HUES64 (cell line): ENCODE measurements at regions not wholly inside any gene's neighbourhood (a gene's known extent, or its start where the extent isn't known, plus 50 kb on each side); places are given as distances from the start of the nearest gene placed in this dataset.
"Not testable (repeated sequence)": the region's sequence is repeated elsewhere in the genome, so short reads cannot be mapped to it uniquely, and the experiment has no call there.

Experiments
- H3K27ac ChIP-seq: 2 replicates; pipeline ENCODE4 v1.7.0; 2013; ENCODE audit warnings: low read depth, low read length, inconsistent platforms
- H3K27me3 ChIP-seq: 2 replicates; pipeline ENCODE4 v1.6.1; 2013; ENCODE audit warnings: mild to moderate bottlenecking, low read length; ENCODE audit not compliant: insufficient read depth
- H3K36me3 ChIP-seq: 2 replicates; pipeline ENCODE4 v1.6.1; 2013; ENCODE audit warnings: mild to moderate bottlenecking, low read length; ENCODE audit not compliant: insufficient read depth
- H3K4me1 ChIP-seq: 2 replicates; pipeline ENCODE4 v1.6.1; 2013; ENCODE audit warnings: mild to moderate bottlenecking, low read length, moderate library complexity; ENCODE audit not compliant: insufficient read depth
- H3K4me3 ChIP-seq: 2 replicates; pipeline ENCODE4 v1.5.1; 2013; ENCODE audit warnings: mild to moderate bottlenecking, low read length, moderate library complexity
- H3K9ac ChIP-seq: 2 replicates; pipeline ENCODE4 v1.6.1; 2013; ENCODE audit warnings: mild to moderate bottlenecking, low read depth, low read length
- H3K9me3 ChIP-seq: 2 replicates; pipeline ENCODE4 v1.6.1; 2013; ENCODE audit warnings: low read depth, low read length; ENCODE audit not compliant: insufficient read depth
- WGBS: fragments of 150-250, 120-280 bp; methylation state at CpG from one replicate; pipeline ENCODE4 v1.1.7; 2013; ENCODE audit warnings: missing lambda C conversion rate; 5-methylcytosine and 5-hydroxymethylcytosine counted together

DNA sequence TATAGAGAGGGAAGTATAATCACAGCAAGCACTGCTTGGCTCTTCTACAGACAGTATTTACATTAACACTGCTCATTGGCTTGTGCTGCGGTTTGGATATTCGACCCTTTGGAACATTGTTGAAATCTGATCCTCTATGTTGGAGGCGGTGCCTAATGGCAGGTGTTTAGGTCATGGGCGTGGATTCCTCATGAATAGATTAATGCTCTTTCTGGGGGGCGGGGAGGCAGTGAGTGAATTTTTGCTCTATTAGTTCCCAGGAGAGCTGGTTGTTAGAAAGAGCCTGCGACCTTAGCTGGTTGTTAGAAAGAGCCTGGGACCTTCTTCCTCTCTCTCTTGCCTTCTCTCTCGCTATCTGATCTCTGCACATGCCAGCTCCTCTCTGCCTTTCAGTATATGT is 77.3 kb upstream of the SVIL start:
- no peaks in the 10 kb centered on the region for H3K9me3 ChIP-seq
- peaks cover 12% of the 10 kb centered on the region for H3K4me1 ChIP-seq
- no peak overlapping the region for H3K27ac ChIP-seq
- WGBS, result 66% methylated on average over 7 of the region's 7 CpGs
- H3K36me3 ChIP-seq, result no peaks in the 10 kb centered on the region
- H3K9ac ChIP-seq, result no peak overlapping the region
- no peak overlapping the region for H3K4me3 ChIP-seq
- H3K27me3 ChIP-seq, result no peaks in the 10 kb centered on the region

DNA sequence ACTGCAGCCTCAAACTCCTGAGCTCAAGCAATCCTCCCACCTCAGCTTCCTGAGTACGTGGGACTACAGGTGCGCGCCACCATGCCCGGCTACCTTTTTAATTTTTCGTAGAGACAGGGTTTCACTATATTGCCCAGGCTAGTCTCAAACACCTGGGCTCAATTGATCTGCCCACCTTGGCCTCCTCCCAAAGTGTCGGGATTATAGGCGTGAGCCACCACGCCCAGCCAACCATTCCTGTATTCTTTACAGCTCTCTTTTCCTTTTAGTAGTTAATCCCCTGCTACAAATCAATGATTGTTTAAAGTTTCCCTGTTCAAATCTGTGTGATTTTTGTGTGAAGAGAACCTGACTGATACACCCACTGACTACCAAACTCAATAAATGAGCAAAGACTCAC is 75.4 kb upstream of the SVIL start:
- H3K4me3 ChIP-seq, result no peak overlapping the region
- H3K27me3 ChIP-seq, result no peaks in the 10 kb centered on the region
- H3K36me3 ChIP-seq, result no peaks in the 10 kb centered on the region; the same call in 1 of the 2 replicates
- no peak overlapping the region for H3K27ac ChIP-seq
- WGBS, result 71% methylated on average over 8 of the region's 8 CpGs
- H3K9ac ChIP-seq, result no peak overlapping the region
- H3K4me1 ChIP-seq, result peaks cover 12% of the 10 kb centered on the region
- no peaks in the 10 kb centered on the region for H3K9me3 ChIP-seq

DNA sequence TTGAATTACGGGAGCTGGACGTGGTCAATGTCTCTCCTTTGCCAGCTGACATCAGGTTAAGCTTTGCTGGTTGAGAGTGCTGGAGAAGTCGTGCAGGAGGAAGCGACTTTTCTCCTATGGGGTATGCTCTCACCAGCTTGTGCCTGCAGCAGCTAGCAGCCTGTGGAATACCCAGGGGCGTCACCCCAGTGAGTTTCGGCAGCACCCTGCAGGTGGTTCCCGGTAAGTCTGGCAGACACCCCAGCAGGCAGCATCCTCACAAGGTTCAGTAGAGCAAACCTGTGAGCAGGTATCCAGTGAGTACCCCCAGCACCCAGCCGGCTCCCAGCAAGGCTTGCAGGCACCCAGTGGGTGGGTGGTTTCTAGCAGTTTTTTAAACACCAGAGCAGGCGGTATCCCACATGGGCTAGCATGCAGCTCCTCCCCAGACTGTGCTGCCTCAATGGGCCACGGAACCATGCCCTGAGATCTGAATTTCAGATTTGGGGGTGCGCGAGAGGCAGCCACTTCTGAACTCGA is 74.8 kb upstream of the SVIL start:
- H3K9ac ChIP-seq, result no peak overlapping the region
- no peaks in the 10 kb centered on the region for H3K27me3 ChIP-seq
- no peaks in the 10 kb centered on the region for H3K9me3 ChIP-seq
- H3K4me3 ChIP-seq, result no peak overlapping the region
- H3K27ac ChIP-seq, result no peak overlapping the region
- 86% methylated on average over 13 of the region's 13 CpGs for WGBS
- H3K4me1 ChIP-seq, result peaks cover 12% of the 10 kb centered on the region
- no peaks in the 10 kb centered on the region; the same call in 1 of the 2 replicates for H3K36me3 ChIP-seq

DNA sequence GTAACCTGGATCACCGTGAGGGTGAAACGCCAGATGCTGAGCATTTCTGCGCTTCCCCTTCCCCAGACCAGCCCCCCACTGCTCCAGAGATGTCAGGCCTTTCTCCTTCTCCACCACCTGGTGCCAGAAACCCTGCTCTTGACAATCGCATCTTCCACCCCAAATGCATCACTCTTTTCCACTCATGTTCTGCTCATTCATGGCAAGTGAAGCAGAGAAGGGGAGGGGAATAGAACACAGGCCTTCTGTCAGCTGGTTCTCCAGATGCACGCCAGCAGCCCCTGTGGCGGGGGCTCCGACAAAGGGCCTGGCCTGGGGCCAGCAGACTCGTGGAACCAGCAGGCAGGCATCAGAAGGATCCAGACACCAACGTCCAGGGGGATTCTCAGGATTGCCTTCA is 68.5 kb upstream of the SVIL start:
- H3K4me1 ChIP-seq, result peaks cover 8% of the 10 kb centered on the region; the same call in 1 of the 2 replicates
- WGBS, result 87% methylated on average over 9 of the region's 9 CpGs
- H3K36me3 ChIP-seq, result no peaks in the 10 kb centered on the region; the same call in 1 of the 2 replicates
- no peaks in the 10 kb centered on the region for H3K9me3 ChIP-seq
- H3K27me3 ChIP-seq, result no peaks in the 10 kb centered on the region
- H3K27ac ChIP-seq, result no peak overlapping the region
- no peak overlapping the region for H3K9ac ChIP-seq
- no peak overlapping the region for H3K4me3 ChIP-seq

DNA sequence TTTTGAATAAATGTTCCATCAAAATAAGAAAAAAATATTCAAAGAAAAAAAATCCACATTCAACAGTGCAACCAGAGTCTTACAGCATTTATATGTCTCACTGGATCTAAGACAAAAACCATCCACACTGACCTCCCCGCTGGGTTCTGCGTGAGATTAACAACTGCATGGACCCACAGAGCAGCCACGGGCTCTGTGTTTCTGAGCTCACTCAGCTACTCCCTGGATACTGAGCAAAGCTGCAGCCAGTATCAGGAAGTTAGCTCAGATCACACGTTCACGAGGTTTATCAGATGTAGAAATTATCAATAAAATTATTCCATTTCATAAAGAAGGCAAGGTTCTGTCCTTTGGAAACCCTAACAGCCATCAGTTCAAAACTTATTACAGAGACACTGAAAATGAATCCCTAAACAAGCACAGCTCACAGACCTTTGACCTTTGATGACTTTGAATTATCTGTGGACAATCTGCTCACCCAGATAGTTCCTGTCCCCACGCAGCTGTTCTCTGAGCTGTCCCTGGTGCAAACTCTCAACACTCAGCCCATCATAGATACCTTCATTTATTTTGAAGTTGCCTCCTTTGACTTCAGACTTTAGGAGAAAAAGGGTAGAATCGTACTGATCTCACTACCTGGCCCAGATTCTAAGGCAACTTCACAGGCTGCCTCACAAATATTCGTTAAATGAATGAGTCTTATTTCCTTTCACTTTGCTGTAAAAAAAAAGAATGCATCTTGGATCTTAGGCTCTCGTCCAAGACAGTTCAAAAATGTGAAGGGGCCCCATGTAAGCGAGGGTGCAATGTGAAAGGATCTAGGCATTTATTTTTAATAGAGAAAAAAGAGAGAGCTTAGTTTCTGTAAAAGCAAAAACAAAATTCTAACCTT is 67.7 kb upstream of the SVIL start:
- no peaks in the 10 kb centered on the region for H3K27me3 ChIP-seq
- H3K27ac ChIP-seq, result no peak overlapping the region
- 90% methylated on average over 10 of the region's 10 CpGs for WGBS
- H3K4me1 ChIP-seq, result peaks cover 8% of the 10 kb centered on the region; the same call in 1 of the 2 replicates
- H3K4me3 ChIP-seq, result no peak overlapping the region
- H3K9me3 ChIP-seq, result no peaks in the 10 kb centered on the region
- no peak overlapping the region for H3K9ac ChIP-seq
- H3K36me3 ChIP-seq, result no peaks in the 10 kb centered on the region; the same call in 1 of the 2 replicates

DNA sequence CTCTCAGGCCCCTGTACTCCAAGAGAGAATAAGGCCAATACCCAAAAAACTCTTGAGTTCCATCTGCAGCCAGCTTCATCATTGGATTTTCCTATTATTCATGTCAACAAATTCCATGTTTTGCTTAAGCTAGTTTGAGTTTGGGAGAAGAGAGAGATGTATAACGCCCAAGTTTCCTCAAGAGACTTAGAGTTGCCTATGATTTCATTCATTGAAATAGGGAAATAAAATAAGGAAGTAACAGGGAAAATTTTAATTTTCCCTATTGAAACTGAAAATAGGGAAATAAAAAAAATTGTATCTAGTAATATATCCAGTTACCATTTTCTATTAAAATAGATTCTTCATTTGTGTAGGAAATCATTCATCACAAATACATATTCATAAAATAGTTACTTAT is 66.5 kb upstream of the SVIL start:
- H3K9me3 ChIP-seq, result no peaks in the 10 kb centered on the region
- H3K27ac ChIP-seq, result no peak overlapping the region
- H3K4me1 ChIP-seq, result peaks cover 8% of the 10 kb centered on the region; the same call in 1 of the 2 replicates
- H3K36me3 ChIP-seq, result no peaks in the 10 kb centered on the region
- no peak overlapping the region for H3K9ac ChIP-seq
- no peaks in the 10 kb centered on the region for H3K27me3 ChIP-seq
- 100% methylated on average over 1 of the region's 1 CpG for WGBS
- H3K4me3 ChIP-seq, result no peak overlapping the region

DNA sequence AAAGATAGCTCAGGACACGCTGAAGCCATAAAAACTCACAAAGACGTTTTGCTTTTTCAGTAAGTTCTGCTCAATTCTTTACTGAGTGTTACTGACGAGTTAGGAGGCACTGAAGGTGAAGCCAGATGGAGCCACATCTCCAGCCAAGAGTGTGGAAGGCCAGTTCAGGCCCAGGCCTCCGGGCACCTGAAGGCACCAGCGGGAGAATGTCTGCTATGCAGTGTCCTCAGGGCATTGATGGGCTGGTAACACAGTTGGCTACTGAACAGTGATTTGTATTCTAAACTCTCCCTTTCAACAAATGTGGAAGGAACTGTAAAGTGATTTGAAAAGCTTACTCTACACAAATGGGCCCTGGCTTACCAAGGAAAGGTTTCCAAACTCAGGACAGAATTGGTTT is 64.8 kb upstream of the SVIL start:
- Histone ChIP-seq H3K4me3 (no peak overlapping the region), H3K9me3 (no peaks in the 10 kb centered on the region), H3K4me1 (peaks cover 8% of the 10 kb centered on the region; the same call in 1 of the 2 replicates), H3K27me3 (no peaks in the 10 kb centered on the region), H3K9ac (no peak overlapping the region), H3K36me3 (no peaks in the 10 kb centered on the region), H3K27ac (no peak overlapping the region; the same call in none of the 2 replicates)
- 75% methylated on average over 5 of the region's 5 CpGs for WGBS

DNA sequence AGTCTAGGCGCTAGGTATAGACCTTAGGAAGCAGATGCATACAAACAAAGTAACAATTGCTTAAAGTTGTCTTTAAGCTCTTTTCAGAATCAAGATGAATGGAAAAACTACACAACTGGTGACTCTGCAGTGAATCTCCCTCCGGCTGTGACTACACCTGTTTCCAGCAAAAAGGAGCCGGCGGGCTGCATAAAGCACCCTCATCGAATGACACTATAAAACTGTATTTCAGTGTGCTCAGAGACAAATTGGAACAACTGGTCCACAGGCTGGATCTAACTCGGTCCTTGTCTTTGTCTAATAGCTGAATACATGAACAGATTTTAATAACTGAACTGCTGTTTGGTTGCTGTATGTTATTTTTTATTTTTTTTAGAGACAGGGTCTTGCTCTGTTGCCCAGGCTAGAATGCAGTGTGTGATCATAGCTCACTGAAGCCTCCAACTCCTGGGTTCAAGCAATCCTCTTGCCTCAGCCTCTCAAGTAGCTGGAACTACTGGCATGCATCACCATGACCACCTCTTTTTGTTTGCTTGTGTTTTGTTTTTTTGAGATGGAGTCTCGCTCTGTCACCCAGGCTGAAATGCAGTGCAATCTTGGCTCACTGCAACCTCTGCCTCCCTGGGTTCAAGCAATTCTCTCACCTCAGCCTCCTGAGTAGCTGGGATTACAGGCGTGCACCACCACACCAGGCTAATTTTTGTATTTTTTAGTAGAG is 64.2 kb upstream of the SVIL start:
- no peaks in the 10 kb centered on the region for H3K9me3 ChIP-seq
- WGBS, result 96% methylated on average over 8 of the region's 8 CpGs
- no peaks in the 10 kb centered on the region for H3K36me3 ChIP-seq
- no peak overlapping the region for H3K27ac ChIP-seq
- peaks cover 8% of the 10 kb centered on the region; the same call in 1 of the 2 replicates for H3K4me1 ChIP-seq
- H3K27me3 ChIP-seq, result no peaks in the 10 kb centered on the region
- H3K9ac ChIP-seq, result no peak overlapping the region
- no peak overlapping the region for H3K4me3 ChIP-seq

DNA sequence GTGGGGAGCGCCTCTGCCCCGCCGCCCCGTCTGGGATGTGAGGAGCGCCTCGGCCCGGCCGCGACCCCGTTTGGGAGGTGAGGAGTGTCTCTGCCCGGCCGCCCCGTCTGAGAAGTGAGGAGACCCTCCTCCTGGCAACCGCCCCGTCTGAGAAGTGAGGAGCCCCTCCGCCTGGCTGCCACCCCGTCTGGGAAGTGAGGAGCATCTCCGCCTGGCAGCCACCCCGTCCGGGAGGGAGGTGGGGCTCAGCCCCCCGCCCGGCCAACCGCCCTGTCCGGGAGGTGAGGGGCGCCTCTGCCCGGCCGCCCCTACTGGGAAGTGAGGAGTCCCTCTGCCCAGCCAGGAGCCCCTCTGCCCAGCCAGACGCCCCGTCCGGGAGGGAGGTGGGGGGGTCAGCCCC is 61.8 kb upstream of the SVIL start:
- 94% methylated on average over 17 of the region's 30 CpGs for WGBS
- H3K36me3 ChIP-seq, H3K9ac ChIP-seq, H3K27ac ChIP-seq, H3K27me3 ChIP-seq, H3K4me3 ChIP-seq, H3K9me3 ChIP-seq: not testable (repeated sequence)
- H3K4me1 ChIP-seq, result peaks cover 23% of the 10 kb centered on the region

DNA sequence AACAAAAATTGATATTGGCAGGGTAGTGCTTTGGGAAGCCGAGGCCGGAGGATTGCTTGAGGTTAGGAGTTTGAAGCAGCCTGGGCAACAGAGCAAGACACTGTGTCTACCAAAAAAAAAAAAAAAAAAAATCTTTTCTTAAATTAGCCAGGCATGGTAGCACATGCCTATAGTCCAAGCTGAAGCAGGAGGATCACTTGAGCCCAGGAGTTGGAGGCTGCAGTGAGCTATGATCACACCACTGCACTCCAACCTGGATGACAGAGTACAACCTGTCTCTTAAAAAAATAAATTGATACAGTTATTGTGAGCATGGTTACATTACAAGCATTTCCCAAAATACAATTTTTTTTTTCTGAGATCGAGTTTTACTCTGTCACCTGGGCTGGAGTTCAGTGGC is 59.4 kb upstream of the SVIL start:
- Histone ChIP-seq H3K36me3 (no peaks in the 10 kb centered on the region), H3K27me3 (no peaks in the 10 kb centered on the region), H3K4me3 (no peak overlapping the region), H3K4me1 (peaks cover 30% of the 10 kb centered on the region), H3K9me3 (no peaks in the 10 kb centered on the region), H3K9ac (no peak overlapping the region), H3K27ac (no peak overlapping the region)
- 94% methylated on average over 3 of the region's 3 CpGs for WGBS

DNA sequence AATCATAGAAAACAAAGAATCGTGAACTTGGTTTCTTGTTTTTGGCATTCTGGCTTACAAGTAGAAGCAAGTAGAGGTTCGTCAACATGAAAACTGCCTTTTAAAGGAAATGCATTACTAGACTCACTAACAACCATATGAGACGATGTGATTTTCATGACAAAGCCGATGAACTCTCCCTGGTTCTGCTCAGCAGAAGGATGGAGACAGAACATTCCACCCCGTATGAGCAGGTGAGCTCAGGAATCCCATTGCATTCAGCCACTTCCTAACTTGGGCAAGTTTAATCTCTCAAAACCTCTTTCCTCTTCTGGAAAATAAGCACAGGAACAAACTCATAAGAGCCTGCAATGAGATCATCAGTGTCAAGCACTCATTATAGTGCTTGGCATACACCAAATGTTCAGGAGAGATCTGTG is 57.4 kb upstream of the SVIL start:
- peak overlapping the region; percentile 52; the same call in 1 of the 2 replicates for H3K27ac ChIP-seq
- no peaks in the 10 kb centered on the region for H3K27me3 ChIP-seq
- no peaks in the 10 kb centered on the region for H3K36me3 ChIP-seq
- 0 out of 2 replicates have a peak overlapping the region, but pooled peaks have one; percentile 5 for H3K9ac ChIP-seq
- peaks cover 49% of the 10 kb centered on the region for H3K4me1 ChIP-seq
- no peak overlapping the region for H3K4me3 ChIP-seq
- no peaks in the 10 kb centered on the region for H3K9me3 ChIP-seq
- 55% methylated on average over 5 of the region's 5 CpGs for WGBS
